Neural progenitor cell (in vitro differentiated cells): ENCODE measurements at regions not wholly inside any gene's neighbourhood (a gene's known extent, or its start where the extent isn't known, plus 50 kb on each side); places are given as distances from the start of the nearest gene placed in this dataset.

Source experiments
- CTCF ChIP-seq: fragments of 200-600 bp; sonication (generic); IDR thresholded peaks from 2 replicates; pipeline ENCODE4 v1.5.1; 2017; ENCODE audit warnings: antibody characterized with exemption, mild to moderate bottlenecking
- EZH2 ChIP-seq: fragments of 200-600 bp; sonication (generic); IDR thresholded peaks from 2 replicates; pipeline ENCODE4 v1.6.1; 2017; ENCODE audit warnings: antibody characterized with exemption, mild to moderate bottlenecking, moderate library complexity
- EZH2phosphoT487 ChIP-seq: fragments of 200-600 bp; sonication (generic); IDR thresholded peaks from 2 replicates; pipeline ENCODE4 v1.6.1; 2017; ENCODE audit warnings: antibody characterized with exemption

GRCh38 chr13:34371645-34372395, 553.9 kb downstream of the RFC3 start:
- TF ChIP-seq EZH2 (no peak), CTCF (no peak), EZH2phosphoT487 (no peak)
